ENCODE measurements at regions not wholly inside any gene's neighbourhood (a gene's known extent, or its start where the extent isn't known, plus 50 kb on each side); places are given as distances from the start of the nearest gene placed in this dataset.

DNA sequence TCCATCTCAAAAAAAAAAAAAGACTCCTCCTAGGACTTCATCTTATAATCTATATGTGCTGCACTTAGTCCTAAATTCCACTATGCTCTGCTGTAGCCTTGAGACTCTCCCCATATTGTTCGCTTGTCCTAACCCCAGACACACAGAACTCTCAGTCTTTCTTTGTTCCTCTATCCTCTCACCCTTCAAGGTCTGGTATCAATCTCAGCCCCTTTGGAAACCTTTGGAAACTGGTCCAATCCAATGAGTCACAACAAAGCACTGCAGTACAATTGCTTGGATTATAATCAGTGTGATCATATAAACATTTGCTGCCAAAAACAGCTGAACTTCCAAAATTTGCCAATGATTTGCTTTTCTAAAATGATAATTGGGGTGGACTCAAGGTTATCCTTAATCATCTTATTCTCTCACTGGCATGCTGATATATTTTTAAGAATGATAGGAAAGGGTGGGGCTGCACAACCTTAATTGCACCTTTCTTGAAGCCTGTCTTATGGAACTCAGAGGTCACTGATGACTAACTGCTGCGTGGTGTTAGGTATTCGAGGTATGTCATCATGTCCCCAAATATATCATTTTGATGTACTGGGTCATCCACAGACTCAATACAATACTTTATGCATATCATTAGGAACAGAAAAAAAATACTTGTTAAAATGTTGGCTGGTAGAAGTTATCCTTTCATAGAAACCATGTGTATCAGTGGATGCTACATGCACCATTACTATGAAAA lies 756.7 kb downstream of the NR2F2 start:
- Histone ChIP-seq H2AFZ (ENCODE audit: low read depth, low read length) (no peak overlapping the region), H3K4me2 (ENCODE audit: insufficient read depth, low read length) (no peak overlapping the region), H3K9me3 (ENCODE audit: insufficient read depth, low read length, severe bottlenecking) (no peaks in the 10 kb centered on the region), H3K27me3 (ENCODE audit: insufficient read depth, low read length, poor library complexity) (no peaks in the 10 kb centered on the region), H3K9ac (ENCODE audit: low read depth, low read length) (no peak overlapping the region), H3K79me2 (ENCODE audit: insufficient read depth, low read length) (no peaks in the 10 kb centered on the region), H4K20me1 (ENCODE audit: insufficient read depth, low read length) (no peaks in the 10 kb centered on the region), H3K27ac (ENCODE audit: low read length) (no peak overlapping the region), H3K4me1 (ENCODE audit: insufficient read depth, low read length) (no peaks in the 10 kb centered on the region), H3K4me3 (ENCODE audit: low read depth in 1 of 2, low read length in 2 of 2) (no peak overlapping the region), H3K36me3 (ENCODE audit: insufficient read depth, low read length) (no peaks in the 10 kb centered on the region)
- ATAC-seq (ENCODE audit: insufficient read depth, low read depth) (no peak), DNase-seq (no peak)
- TF ChIP-seq, protein P1, sequence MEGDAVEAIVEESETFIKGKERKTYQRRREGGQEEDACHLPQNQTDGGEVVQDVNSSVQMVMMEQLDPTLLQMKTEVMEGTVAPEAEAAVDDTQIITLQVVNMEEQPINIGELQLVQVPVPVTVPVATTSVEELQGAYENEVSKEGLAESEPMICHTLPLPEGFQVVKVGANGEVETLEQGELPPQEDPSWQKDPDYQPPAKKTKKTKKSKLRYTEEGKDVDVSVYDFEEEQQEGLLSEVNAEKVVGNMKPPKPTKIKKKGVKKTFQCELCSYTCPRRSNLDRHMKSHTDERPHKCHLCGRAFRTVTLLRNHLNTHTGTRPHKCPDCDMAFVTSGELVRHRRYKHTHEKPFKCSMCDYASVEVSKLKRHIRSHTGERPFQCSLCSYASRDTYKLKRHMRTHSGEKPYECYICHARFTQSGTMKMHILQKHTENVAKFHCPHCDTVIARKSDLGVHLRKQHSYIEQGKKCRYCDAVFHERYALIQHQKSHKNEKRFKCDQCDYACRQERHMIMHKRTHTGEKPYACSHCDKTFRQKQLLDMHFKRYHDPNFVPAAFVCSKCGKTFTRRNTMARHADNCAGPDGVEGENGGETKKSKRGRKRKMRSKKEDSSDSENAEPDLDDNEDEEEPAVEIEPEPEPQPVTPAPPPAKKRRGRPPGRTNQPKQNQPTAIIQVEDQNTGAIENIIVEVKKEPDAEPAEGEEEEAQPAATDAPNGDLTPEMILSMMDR (IDR thresholded peaks at IDR 0.05; ENCODE audit: borderline replicate concordance, extremely low read depth, low read length, poor library complexity, severe bottlenecking): no peak
- TF ChIP-seq EZH2 (IDR thresholded peaks at IDR 0.05; ENCODE audit: borderline replicate concordance, low read depth, low read length, severe bottlenecking): no peak

DNA sequence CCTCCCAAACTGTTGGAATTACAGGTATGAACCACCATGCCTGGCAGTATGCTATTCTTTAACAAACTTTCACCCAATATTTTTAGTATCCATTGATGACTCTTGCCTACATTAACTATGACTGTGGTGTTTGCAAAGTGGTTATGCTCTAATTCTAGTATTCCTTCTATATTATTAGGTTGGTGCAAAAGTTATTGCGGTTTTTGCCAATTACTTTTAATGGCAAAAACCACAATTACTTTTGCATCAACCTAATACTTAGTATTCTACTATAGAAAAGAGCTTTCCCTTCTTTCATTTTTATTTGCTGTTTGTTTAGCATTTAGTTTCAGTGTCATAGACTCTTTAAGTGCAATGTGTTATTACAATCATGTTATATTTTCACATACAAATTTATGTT lies 760.6 kb downstream of the NR2F2 start:
- Histone ChIP-seq H3K79me2 (ENCODE audit: insufficient read depth, low read length) (no peaks in the 10 kb centered on the region), H3K27me3 (ENCODE audit: insufficient read depth, low read length, poor library complexity) (no peaks in the 10 kb centered on the region), H4K20me1 (ENCODE audit: insufficient read depth, low read length) (no peaks in the 10 kb centered on the region), H3K36me3 (ENCODE audit: insufficient read depth, low read length) (no peaks in the 10 kb centered on the region), H3K9me3 (ENCODE audit: insufficient read depth, low read length, severe bottlenecking) (no peaks in the 10 kb centered on the region), H2AFZ (ENCODE audit: low read depth, low read length) (no peak overlapping the region), H3K27ac (ENCODE audit: low read length) (no peak overlapping the region), H3K4me2 (ENCODE audit: insufficient read depth, low read length) (no peak overlapping the region), H3K4me1 (ENCODE audit: insufficient read depth, low read length) (no peaks in the 10 kb centered on the region), H3K9ac (ENCODE audit: low read depth, low read length) (no peak overlapping the region), H3K4me3 (ENCODE audit: low read depth in 1 of 2, low read length in 2 of 2) (no peak overlapping the region)
- TF ChIP-seq, protein P1 (IDR thresholded peaks at IDR 0.05; ENCODE audit: borderline replicate concordance, extremely low read depth, low read length, poor library complexity, severe bottlenecking): no peak
- no peak for TF ChIP-seq EZH2 (IDR thresholded peaks at IDR 0.05; ENCODE audit: borderline replicate concordance, low read depth, low read length, severe bottlenecking)
- DNase-seq (no peak), ATAC-seq (ENCODE audit: insufficient read depth, low read depth) (no peak)

DNA sequence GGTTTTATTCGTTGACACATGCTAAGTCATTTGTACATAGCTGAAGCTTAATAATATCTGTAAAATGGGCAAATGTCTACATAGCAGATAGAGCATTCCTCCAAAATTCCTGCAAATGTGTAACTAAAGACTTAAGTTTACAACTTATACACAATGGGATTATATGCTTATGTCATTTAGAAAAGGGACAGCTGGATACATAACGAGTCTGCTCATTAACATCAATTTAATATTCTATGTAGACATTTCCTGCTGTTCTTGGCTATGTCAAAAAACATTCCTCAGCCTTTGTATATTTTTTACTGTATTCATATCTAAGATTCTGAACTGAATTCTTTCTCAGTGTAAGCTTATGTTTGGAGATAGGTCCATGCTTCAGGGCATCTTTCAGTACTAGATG lies 762.2 kb downstream of the NR2F2 start:
- no peak overlapping the region for H2AFZ ChIP-seq (ENCODE audit: low read depth, low read length)
- H4K20me1 ChIP-seq (ENCODE audit: insufficient read depth, low read length): no peaks in the 10 kb centered on the region
- no peak overlapping the region for H3K9ac ChIP-seq (ENCODE audit: low read depth, low read length)
- TF ChIP-seq, protein P1 (IDR thresholded peaks at IDR 0.05; ENCODE audit: borderline replicate concordance, extremely low read depth, low read length, poor library complexity, severe bottlenecking): no peak
- no peak for TF ChIP-seq EZH2 (IDR thresholded peaks at IDR 0.05; ENCODE audit: borderline replicate concordance, low read depth, low read length, severe bottlenecking)
- ATAC-seq (ENCODE audit: insufficient read depth, low read depth) (no peak), DNase-seq (no peak)
- H3K27me3 ChIP-seq (ENCODE audit: insufficient read depth, low read length, poor library complexity): no peaks in the 10 kb centered on the region
- H3K4me2 ChIP-seq (ENCODE audit: insufficient read depth, low read length): no peak overlapping the region
- H3K79me2 ChIP-seq (ENCODE audit: insufficient read depth, low read length): no peaks in the 10 kb centered on the region
- no peaks in the 10 kb centered on the region for H3K9me3 ChIP-seq (ENCODE audit: insufficient read depth, low read length, severe bottlenecking)
- no peaks in the 10 kb centered on the region for H3K36me3 ChIP-seq (ENCODE audit: insufficient read depth, low read length)
- no peak overlapping the region for H3K4me3 ChIP-seq (ENCODE audit: low read depth in 1 of 2, low read length in 2 of 2)
- H3K27ac ChIP-seq (ENCODE audit: low read length): no peak overlapping the region
- H3K4me1 ChIP-seq (ENCODE audit: insufficient read depth, low read length): no peaks in the 10 kb centered on the region
